ENCODE measurements at regions not wholly inside any gene's neighbourhood (a gene's known extent, or its start where the extent isn't known, plus 50 kb on each side); places are given as distances from the start of the nearest gene placed in this dataset.

DNA sequence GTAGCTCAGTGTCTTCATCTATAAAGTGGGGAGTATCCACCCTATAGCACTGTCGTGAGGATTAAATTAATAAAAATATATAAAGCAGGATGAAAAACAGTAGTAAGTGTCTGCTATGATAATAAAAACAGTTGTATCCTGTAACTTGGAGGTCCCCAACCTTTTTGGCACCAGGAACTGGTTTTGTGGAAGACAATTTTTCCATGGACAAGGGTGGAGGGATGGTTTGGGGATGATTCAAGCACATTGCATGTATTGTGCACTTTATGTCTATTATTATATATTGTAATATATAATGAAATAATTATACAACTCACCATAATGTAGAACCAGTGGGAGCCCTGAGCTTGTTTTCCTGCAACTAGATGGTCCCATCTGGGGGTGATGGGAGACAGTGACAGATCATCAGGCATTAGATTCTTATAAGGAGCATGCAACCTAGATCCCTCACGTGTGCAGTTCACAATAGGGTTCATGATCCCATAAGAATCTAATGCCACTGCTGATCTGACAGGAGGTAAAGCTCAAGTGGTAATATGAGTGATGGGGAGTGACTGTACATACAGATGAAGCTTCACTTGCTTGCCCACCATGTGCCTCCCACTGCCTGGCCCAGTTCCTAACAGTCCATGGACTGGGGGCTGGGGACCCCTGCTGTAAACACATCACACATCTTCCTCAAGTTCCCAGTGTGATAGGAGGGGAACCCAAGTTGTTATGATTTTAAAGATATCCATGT is 177.4 kb upstream of the DAPK1 start:
- WGBS, 3 donors: 76 to 80% (median 77%) methylated on average over 2 of the region's 2 CpGs
- no peaks in the 10 kb centered on the region for H3K27me3 ChIP-seq (ENCODE audit: control insufficient read depth in 3 of 3, insufficient read depth in 3 of 3, low read length in 3 of 3)
- H3K9me3 ChIP-seq (ENCODE audit: control insufficient read depth in 2 of 2, insufficient read depth in 1 of 2, low read depth in 1 of 2, low read length in 1 of 2): peaks cover 0 to 3% of the 10 kb centered on the region in 2 donors
- H3K4me3 ChIP-seq (ENCODE audit: low read depth in 1 of 3, low read length in 3 of 3): no peak overlapping the region
- H3K4me1 ChIP-seq (ENCODE audit: control insufficient read depth in 3 of 3, insufficient read depth in 2 of 3, low read depth in 1 of 3, low read length in 2 of 3): no peaks in the 10 kb centered on the region
- H3K36me3 ChIP-seq (ENCODE audit: control insufficient read depth in 3 of 3, insufficient read depth in 2 of 3, low read depth in 1 of 3, low read length in 3 of 3): no peaks in the 10 kb centered on the region
- H3K27ac ChIP-seq (ENCODE audit: low read depth in 1 of 3, low read length in 2 of 3): no peak overlapping the region
- FAIRE-seq (no peak), DNase-seq (no peak)

DNA sequence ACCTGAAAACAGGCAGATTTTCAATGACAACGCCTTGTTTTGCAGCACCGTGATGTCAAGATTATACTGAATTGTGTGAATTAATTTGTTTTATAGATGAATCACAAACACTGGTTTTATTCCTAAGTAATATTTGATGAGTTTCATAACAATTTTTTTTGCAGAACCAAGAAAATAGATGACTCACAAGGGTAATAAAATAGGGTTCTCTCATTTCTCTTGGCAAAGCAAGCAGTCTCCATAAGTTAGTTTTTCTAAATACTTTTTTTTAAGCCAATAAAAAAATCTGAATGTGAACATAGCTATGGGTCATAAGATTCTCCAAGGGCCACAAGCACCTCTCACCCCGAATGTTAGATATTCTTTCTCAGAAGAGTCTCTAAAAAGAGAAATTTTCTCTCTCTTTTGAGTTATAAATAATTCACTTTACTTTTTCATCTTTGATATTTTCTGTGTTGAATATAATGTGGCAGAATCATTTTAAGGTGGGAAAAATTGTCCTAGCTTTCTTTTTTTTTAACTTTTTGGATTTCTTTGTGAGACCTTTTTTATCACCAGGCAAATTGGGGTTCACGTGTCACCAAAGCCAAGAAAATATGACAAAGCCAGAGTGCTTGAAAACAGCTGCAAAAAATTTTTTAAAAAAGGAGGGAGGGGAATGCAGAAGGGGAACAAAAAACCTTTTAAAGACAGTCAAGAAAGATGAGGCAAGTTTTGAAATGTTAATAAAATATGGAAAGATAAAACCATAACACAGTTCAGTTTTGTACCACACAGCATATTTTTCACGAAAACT is 174.6 kb upstream of the DAPK1 start:
- no peak overlapping the region for H3K4me3 ChIP-seq (ENCODE audit: low read depth in 1 of 3, low read length in 3 of 3)
- DNase-seq (no peak), FAIRE-seq (no peak)
- no peaks in the 10 kb centered on the region for H3K36me3 ChIP-seq (ENCODE audit: control insufficient read depth in 3 of 3, insufficient read depth in 2 of 3, low read depth in 1 of 3, low read length in 3 of 3)
- 71 to 77% (median 73%) methylated on average over 5 of the region's 5 CpGs for WGBS, 3 donors
- H3K9me3 ChIP-seq (ENCODE audit: control insufficient read depth in 2 of 2, insufficient read depth in 1 of 2, low read depth in 1 of 2, low read length in 1 of 2): no peaks in the 10 kb centered on the region
- no peak overlapping the region for H3K27ac ChIP-seq (ENCODE audit: low read depth in 1 of 3, low read length in 2 of 3)
- H3K27me3 ChIP-seq (ENCODE audit: control insufficient read depth in 3 of 3, insufficient read depth in 3 of 3, low read length in 3 of 3): no peaks in the 10 kb centered on the region
- no peaks in the 10 kb centered on the region for H3K4me1 ChIP-seq (ENCODE audit: control insufficient read depth in 3 of 3, insufficient read depth in 2 of 3, low read depth in 1 of 3, low read length in 2 of 3)

DNA sequence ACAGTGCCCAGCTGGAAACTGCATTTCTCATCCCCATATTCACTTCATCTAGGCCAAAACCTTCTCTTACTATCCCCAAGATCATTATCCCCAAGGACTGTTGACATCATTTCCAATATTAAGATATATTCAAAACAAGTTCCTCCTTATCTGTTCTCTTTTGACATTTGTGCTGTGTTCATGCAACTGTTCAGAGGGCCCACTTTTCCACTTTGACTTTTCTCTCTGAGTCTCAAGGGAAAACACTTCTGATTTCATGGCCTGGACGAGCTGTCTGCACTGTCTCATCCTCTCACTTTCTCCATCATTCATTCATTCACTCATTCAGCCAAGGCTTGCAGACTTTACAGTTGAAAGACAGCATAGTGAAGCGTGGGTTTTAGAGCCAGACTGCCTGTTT is 173.7 kb upstream of the DAPK1 start:
- FAIRE-seq (no peak), DNase-seq (no peak)
- WGBS, 3 donors: 31 to 72% (median 48%) methylated on average over 2 of the region's 2 CpGs
- Histone ChIP-seq H3K36me3 (ENCODE audit: control insufficient read depth in 3 of 3, insufficient read depth in 2 of 3, low read depth in 1 of 3, low read length in 3 of 3) (no peaks in the 10 kb centered on the region), H3K4me1 (ENCODE audit: control insufficient read depth in 3 of 3, insufficient read depth in 2 of 3, low read depth in 1 of 3, low read length in 2 of 3) (no peaks in the 10 kb centered on the region), H3K4me3 (ENCODE audit: low read depth in 1 of 3, low read length in 3 of 3) (no peak overlapping the region), H3K9me3 (ENCODE audit: control insufficient read depth in 2 of 2, insufficient read depth in 1 of 2, low read depth in 1 of 2, low read length in 1 of 2) (no peaks in the 10 kb centered on the region), H3K27ac (ENCODE audit: low read depth in 1 of 3, low read length in 2 of 3) (no peak overlapping the region), H3K27me3 (ENCODE audit: control insufficient read depth in 3 of 3, insufficient read depth in 3 of 3, low read length in 3 of 3) (no peaks in the 10 kb centered on the region)

DNA sequence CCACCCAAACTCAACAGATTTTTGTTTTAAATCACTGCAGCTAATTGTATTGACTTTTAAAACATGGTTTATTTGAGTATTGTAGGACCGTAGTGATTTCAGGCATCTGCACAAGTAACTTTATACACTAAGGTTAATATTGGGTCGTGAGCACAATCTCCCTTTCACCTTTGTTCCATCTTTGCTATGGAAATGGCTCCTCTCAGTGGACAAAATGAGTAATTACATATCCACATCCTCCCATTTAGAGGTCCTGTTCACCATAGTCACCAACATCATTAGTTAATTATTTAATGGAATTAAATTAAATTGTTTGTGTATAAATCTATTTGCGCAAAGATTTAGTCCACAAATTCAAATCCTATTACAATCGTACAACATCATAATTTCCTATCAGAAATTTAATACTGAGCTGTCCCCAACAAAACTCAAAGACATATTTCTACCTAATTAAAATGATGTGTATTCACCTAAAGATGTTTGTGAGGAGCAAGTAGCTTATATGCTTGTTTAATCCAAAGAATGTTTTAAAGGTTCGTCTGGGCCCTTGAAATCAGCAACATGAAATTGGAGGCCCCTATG is 173.0 kb upstream of the DAPK1 start:
- Histone ChIP-seq H3K4me1 (ENCODE audit: control insufficient read depth in 3 of 3, insufficient read depth in 2 of 3, low read depth in 1 of 3, low read length in 2 of 3) (no peaks in the 10 kb centered on the region), H3K36me3 (ENCODE audit: control insufficient read depth in 3 of 3, insufficient read depth in 2 of 3, low read depth in 1 of 3, low read length in 3 of 3) (no peaks in the 10 kb centered on the region), H3K27me3 (ENCODE audit: control insufficient read depth in 3 of 3, insufficient read depth in 3 of 3, low read length in 3 of 3) (no peaks in the 10 kb centered on the region), H3K4me3 (ENCODE audit: low read depth in 1 of 3, low read length in 3 of 3) (no peak overlapping the region), H3K27ac (ENCODE audit: low read depth in 1 of 3, low read length in 2 of 3) (no peak overlapping the region), H3K9me3 (ENCODE audit: control insufficient read depth in 2 of 2, insufficient read depth in 1 of 2, low read depth in 1 of 2, low read length in 1 of 2) (no peaks in the 10 kb centered on the region)
- DNase-seq (peak; percentile 61 to 63), FAIRE-seq (peak; percentile 72)
- WGBS, 3 donors: 3 to 4% (median 4%) methylated on average over 5 of the region's 5 CpGs

DNA sequence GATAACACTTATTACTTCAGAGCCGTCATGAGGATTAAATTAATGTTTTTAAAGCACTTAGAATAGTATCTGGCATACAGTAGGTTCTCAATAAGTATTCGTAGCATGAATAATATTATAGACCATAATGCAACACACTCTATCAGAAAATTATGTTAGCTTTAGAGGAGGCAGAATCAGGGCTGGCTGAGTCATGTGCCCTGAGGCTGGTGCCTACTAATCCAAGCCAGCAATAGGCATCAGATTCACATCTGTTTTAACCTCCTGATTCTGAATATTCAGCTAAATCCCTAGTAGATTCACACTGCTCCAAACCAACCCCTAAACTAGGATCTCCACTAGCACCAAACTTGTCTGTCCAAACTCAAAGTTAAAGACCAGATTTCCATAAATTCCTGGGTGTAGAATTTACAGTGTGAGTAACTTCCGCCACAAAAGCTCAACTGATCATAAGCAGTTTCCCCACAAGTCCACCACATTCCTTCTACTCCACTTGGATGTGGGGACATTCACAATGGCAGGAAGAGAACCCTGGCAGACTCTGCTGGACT is 170.0 kb upstream of the DAPK1 start:
- DNase-seq (no peak), FAIRE-seq (no peak)
- 57 to 82% (median 72%) methylated on average over 3 of the region's 3 CpGs for WGBS, 3 donors
- Histone ChIP-seq H3K4me1 (ENCODE audit: control insufficient read depth in 3 of 3, insufficient read depth in 2 of 3, low read depth in 1 of 3, low read length in 2 of 3) (no peaks in the 10 kb centered on the region), H3K36me3 (ENCODE audit: control insufficient read depth in 3 of 3, insufficient read depth in 2 of 3, low read depth in 1 of 3, low read length in 3 of 3) (no peaks in the 10 kb centered on the region), H3K9me3 (ENCODE audit: control insufficient read depth in 2 of 2, insufficient read depth in 1 of 2, low read depth in 1 of 2, low read length in 1 of 2) (peaks cover 0 to 7% of the 10 kb centered on the region in 2 donors), H3K27ac (ENCODE audit: low read depth in 1 of 3, low read length in 2 of 3) (no peak overlapping the region), H3K27me3 (ENCODE audit: control insufficient read depth in 3 of 3, insufficient read depth in 3 of 3, low read length in 3 of 3) (peaks cover 0 to 2% (median 0%) of the 10 kb centered on the region in 3 donors), H3K4me3 (ENCODE audit: low read depth in 1 of 3, low read length in 3 of 3) (no peak overlapping the region)

DNA sequence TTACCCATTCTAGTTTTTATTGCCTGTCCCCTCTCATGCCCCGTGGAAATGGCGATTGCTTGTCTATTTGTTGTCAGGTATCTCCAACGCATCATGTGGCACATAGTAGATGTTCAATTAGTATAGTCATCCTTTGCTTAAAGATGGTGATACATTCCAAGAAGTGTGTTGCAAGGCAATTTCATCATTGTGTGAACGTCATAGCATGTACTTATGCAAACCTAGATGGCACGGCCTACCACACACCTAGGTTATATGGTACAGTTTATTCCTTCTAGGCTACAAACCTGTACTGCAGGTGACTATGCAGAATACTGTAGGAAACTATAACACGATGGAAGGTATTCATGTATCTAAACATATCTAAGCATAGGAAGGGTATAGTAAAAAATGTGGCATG is 163.9 kb upstream of the DAPK1 start:
- H3K9me3 ChIP-seq (ENCODE audit: control insufficient read depth in 2 of 2, insufficient read depth in 1 of 2, low read depth in 1 of 2, low read length in 1 of 2): peaks cover 0 to 7% of the 10 kb centered on the region in 2 donors
- no peaks in the 10 kb centered on the region for H3K36me3 ChIP-seq (ENCODE audit: control insufficient read depth in 3 of 3, insufficient read depth in 2 of 3, low read depth in 1 of 3, low read length in 3 of 3)
- FAIRE-seq: no peak
- 89 to 92% (median 90%) methylated on average over 6 of the region's 6 CpGs for WGBS, 3 donors
- H3K4me3 ChIP-seq (ENCODE audit: low read depth in 1 of 3, low read length in 3 of 3): no peak overlapping the region
- no peak overlapping the region for H3K27ac ChIP-seq (ENCODE audit: low read depth in 1 of 3, low read length in 2 of 3)
- H3K4me1 ChIP-seq (ENCODE audit: control insufficient read depth in 3 of 3, insufficient read depth in 2 of 3, low read depth in 1 of 3, low read length in 2 of 3): peaks cover 0 to 4% (median 0%) of the 10 kb centered on the region in 3 donors
- H3K27me3 ChIP-seq (ENCODE audit: control insufficient read depth in 3 of 3, insufficient read depth in 3 of 3, low read length in 3 of 3): peaks cover 0 to 20% (median 0%) of the 10 kb centered on the region in 3 donors
- no peak for DNase-seq

DNA sequence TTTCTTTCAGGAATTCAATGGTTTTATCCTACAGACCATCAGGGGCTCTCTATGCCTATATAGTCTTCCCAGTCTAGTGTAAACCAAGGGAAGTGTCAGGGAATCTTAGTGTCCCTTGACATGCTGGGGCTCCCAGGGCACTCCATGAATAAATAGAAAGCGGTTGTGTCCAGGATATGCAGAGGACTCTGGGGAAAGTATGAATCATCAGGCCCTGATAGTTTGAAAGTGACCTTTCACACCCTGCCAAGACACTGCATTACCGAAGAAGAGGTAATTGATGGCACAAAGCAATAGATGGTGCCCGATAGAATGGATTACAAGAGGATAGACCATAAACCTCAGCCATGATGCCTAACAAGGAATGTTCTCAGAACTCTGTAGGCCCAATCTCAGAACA is 163.3 kb upstream of the DAPK1 start:
- WGBS, 3 donors: 53 to 80% (median 70%) methylated on average over 3 of the region's 3 CpGs
- Histone ChIP-seq H3K27ac (ENCODE audit: low read depth in 1 of 3, low read length in 2 of 3) (no peak overlapping the region), H3K9me3 (ENCODE audit: control insufficient read depth in 2 of 2, insufficient read depth in 1 of 2, low read depth in 1 of 2, low read length in 1 of 2) (peaks cover 0 to 7% of the 10 kb centered on the region in 2 donors), H3K36me3 (ENCODE audit: control insufficient read depth in 3 of 3, insufficient read depth in 2 of 3, low read depth in 1 of 3, low read length in 3 of 3) (no peaks in the 10 kb centered on the region), H3K4me3 (ENCODE audit: low read depth in 1 of 3, low read length in 3 of 3) (no peak overlapping the region), H3K4me1 (ENCODE audit: control insufficient read depth in 3 of 3, insufficient read depth in 2 of 3, low read depth in 1 of 3, low read length in 2 of 3) (peaks cover 0 to 4% (median 0%) of the 10 kb centered on the region in 3 donors), H3K27me3 (ENCODE audit: control insufficient read depth in 3 of 3, insufficient read depth in 3 of 3, low read length in 3 of 3) (peaks cover 0 to 20% (median 0%) of the 10 kb centered on the region in 3 donors)
- FAIRE-seq (no peak), DNase-seq (peak in 1 of 2 donors; percentile 14)

DNA sequence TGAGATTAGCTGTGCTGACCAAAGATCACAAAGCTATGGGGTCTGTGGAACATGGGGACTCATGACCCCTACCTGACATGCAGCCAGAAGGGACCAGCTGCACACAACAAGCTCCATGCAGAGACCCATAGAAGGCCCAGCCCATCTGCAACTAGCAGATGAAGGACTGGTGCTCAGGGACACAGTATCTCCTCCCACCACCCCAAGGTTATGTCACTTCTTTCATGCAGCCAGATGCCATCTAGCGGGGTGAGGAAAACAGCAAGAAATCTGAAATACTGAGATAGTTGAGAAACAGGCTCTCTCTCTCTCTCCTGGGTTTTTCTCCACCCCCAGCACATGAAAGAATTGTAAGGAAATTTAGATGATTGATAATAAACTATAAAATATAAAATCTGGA is 161.3 kb upstream of the DAPK1 start:
- Histone ChIP-seq H3K27ac (ENCODE audit: low read depth in 1 of 3, low read length in 2 of 3) (no peak overlapping the region), H3K36me3 (ENCODE audit: control insufficient read depth in 3 of 3, insufficient read depth in 2 of 3, low read depth in 1 of 3, low read length in 3 of 3) (no peaks in the 10 kb centered on the region), H3K27me3 (ENCODE audit: control insufficient read depth in 3 of 3, insufficient read depth in 3 of 3, low read length in 3 of 3) (peaks cover 0 to 20% (median 0%) of the 10 kb centered on the region in 3 donors), H3K4me1 (ENCODE audit: control insufficient read depth in 3 of 3, insufficient read depth in 2 of 3, low read depth in 1 of 3, low read length in 2 of 3) (peaks cover 0 to 4% (median 0%) of the 10 kb centered on the region in 3 donors), H3K4me3 (ENCODE audit: low read depth in 1 of 3, low read length in 3 of 3) (no peak overlapping the region), H3K9me3 (ENCODE audit: control insufficient read depth in 2 of 2, insufficient read depth in 1 of 2, low read depth in 1 of 2, low read length in 1 of 2) (peaks cover 0 to 7% of the 10 kb centered on the region in 2 donors)
- 50 to 68% (median 54%) methylated on average over 1 of the region's 1 CpG for WGBS, 3 donors
- DNase-seq (no peak), FAIRE-seq (no peak)

Measured in small intestine (tissue), 7 donors.